Neuron (in vitro differentiated cells): ENCODE measurements at regions not wholly inside any gene's neighbourhood (a gene's known extent, or its start where the extent isn't known, plus 50 kb on each side); places are given as distances from the start of the nearest gene placed in this dataset.
"Not testable (repeated sequence)": the region's sequence is repeated elsewhere in the genome, so short reads cannot be mapped to it uniquely, and the experiment has no call there.

Source experiments
- H2AFZ ChIP-seq: one replicate; pipeline ENCODE4 v1.6.1; 2013; ENCODE audit warnings: low read depth, mild to moderate bottlenecking, inconsistent platforms, low read length, moderate library complexity
- H3K27me3 ChIP-seq: one replicate; pipeline ENCODE4 v1.6.1; 2013; ENCODE audit warnings: low read length; ENCODE audit not compliant: insufficient read depth
- H3K36me3 ChIP-seq: one replicate; pipeline ENCODE4 v1.6.1; 2013; ENCODE audit warnings: low read length; ENCODE audit not compliant: insufficient read depth
- H3K4me1 ChIP-seq: one replicate; pipeline ENCODE4 v1.6.1; 2013; ENCODE audit warnings: low read length; ENCODE audit not compliant: insufficient read depth
- H3K4me3 ChIP-seq: 2 replicates; pipeline ENCODE4 v1.5.1; 2013; ENCODE audit warnings: mild to moderate bottlenecking, low read length, moderate library complexity
- H3K9me3 ChIP-seq: one replicate; pipeline ENCODE4 v1.6.1; 2013; ENCODE audit warnings: low read length

GRCh38 chr1:221559911-221560310 is 182.0 kb downstream of the DUSP10 start:
- Histone ChIP-seq H3K27me3 (no peaks in the 10 kb centered on the region), H3K4me1 (no peaks in the 10 kb centered on the region), H3K9me3 (no peaks in the 10 kb centered on the region), H3K36me3 (no peaks in the 10 kb centered on the region), H2AFZ (no peak overlapping the region), H3K4me3 (no peak overlapping the region)

- Histone ChIP-seq H3K27me3 (no peaks in the 10 kb centered on the region), H3K36me3 (no peaks in the 10 kb centered on the region), H3K9me3 (no peaks in the 10 kb centered on the region), H3K4me1 (no peaks in the 10 kb centered on the region), H3K4me3 (no peak overlapping the region), H2AFZ (no peak overlapping the region)
Measured at GRCh38 chr1:221562542-221563475, 179.1 kb downstream of the DUSP10 start.

- H3K4me3 ChIP-seq: no peak overlapping the region
- H3K4me1 ChIP-seq: no peaks in the 10 kb centered on the region
- H3K36me3 ChIP-seq: no peaks in the 10 kb centered on the region
- H2AFZ ChIP-seq: no peak overlapping the region
- no peaks in the 10 kb centered on the region for H3K27me3 ChIP-seq
- H3K9me3 ChIP-seq: no peaks in the 10 kb centered on the region
Measured at GRCh38 chr1:221563476-221563921, 178.4 kb downstream of the DUSP10 start.

GRCh38 chr1:221564891-221565290 is 177.0 kb downstream of the DUSP10 start:
- Histone ChIP-seq H3K27me3 (no peaks in the 10 kb centered on the region), H3K4me3 (no peak overlapping the region), H3K36me3 (no peaks in the 10 kb centered on the region), H2AFZ (no peak overlapping the region), H3K4me1 (no peaks in the 10 kb centered on the region), H3K9me3 (no peaks in the 10 kb centered on the region)

- Histone ChIP-seq H3K27me3 (no peaks in the 10 kb centered on the region), H3K36me3 (no peaks in the 10 kb centered on the region), H3K4me3 (no peak overlapping the region), H3K4me1 (no peaks in the 10 kb centered on the region), H2AFZ (no peak overlapping the region), H3K9me3 (no peaks in the 10 kb centered on the region)
Measured at GRCh38 chr1:221565711-221566110, 176.2 kb downstream of the DUSP10 start.

GRCh38 chr1:221567859-221568507 is 173.9 kb downstream of the DUSP10 start:
- Histone ChIP-seq H3K4me1 (no peaks in the 10 kb centered on the region), H2AFZ (no peak overlapping the region), H3K36me3 (no peaks in the 10 kb centered on the region), H3K27me3 (no peaks in the 10 kb centered on the region), H3K9me3 (no peaks in the 10 kb centered on the region), H3K4me3 (no peak overlapping the region)

- H3K27me3 ChIP-seq: no peaks in the 10 kb centered on the region
Measured at GRCh38 chr1:221573756-221574155, 168.1 kb downstream of the DUSP10 start.

GRCh38 chr1:221574529-221574928 is 167.4 kb downstream of the DUSP10 start:
- no peaks in the 10 kb centered on the region for H3K27me3 ChIP-seq
- H3K9me3 ChIP-seq: no peaks in the 10 kb centered on the region
- H3K4me3 ChIP-seq: no peak overlapping the region
- no peak overlapping the region for H2AFZ ChIP-seq
- H3K36me3 ChIP-seq: no peaks in the 10 kb centered on the region
- no peaks in the 10 kb centered on the region for H3K4me1 ChIP-seq

More at GRCh38 chr1:221573756-221574155, 168.1 kb downstream of the DUSP10 start:
- no peaks in the 10 kb centered on the region for H3K4me1 ChIP-seq
- no peak overlapping the region for H2AFZ ChIP-seq
- no peaks in the 10 kb centered on the region for H3K9me3 ChIP-seq
- no peak overlapping the region for H3K4me3 ChIP-seq
- no peaks in the 10 kb centered on the region for H3K36me3 ChIP-seq

GRCh38 chr1:221575605-221576004 is 166.3 kb downstream of the DUSP10 start:
- no peaks in the 10 kb centered on the region for H3K4me1 ChIP-seq

GRCh38 chr1:221576268-221576667 is 165.6 kb downstream of the DUSP10 start:
- no peak overlapping the region for H2AFZ ChIP-seq
- H3K4me3 ChIP-seq: no peak overlapping the region
- H3K4me1 ChIP-seq: no peaks in the 10 kb centered on the region
- H3K27me3 ChIP-seq: no peaks in the 10 kb centered on the region
- H3K9me3 ChIP-seq: no peaks in the 10 kb centered on the region
- H3K36me3 ChIP-seq: no peaks in the 10 kb centered on the region

More at GRCh38 chr1:221575605-221576004, 166.3 kb downstream of the DUSP10 start:
- Histone ChIP-seq H3K9me3 (no peaks in the 10 kb centered on the region), H3K36me3 (no peaks in the 10 kb centered on the region), H3K27me3 (no peaks in the 10 kb centered on the region), H2AFZ (no peak overlapping the region), H3K4me3 (no peak overlapping the region)

GRCh38 chr1:221583465-221583864 is 158.4 kb downstream of the DUSP10 start:
- no peak overlapping the region for H2AFZ ChIP-seq
- H3K9me3 ChIP-seq: no peaks in the 10 kb centered on the region
- H3K4me1 ChIP-seq: no peaks in the 10 kb centered on the region
- no peaks in the 10 kb centered on the region for H3K36me3 ChIP-seq
- no peaks in the 10 kb centered on the region for H3K27me3 ChIP-seq
- H3K4me3 ChIP-seq: no peak overlapping the region

- not testable (repeated sequence) for H3K4me3 ChIP-seq, H3K4me1 ChIP-seq, H3K27me3 ChIP-seq, H2AFZ ChIP-seq, H3K36me3 ChIP-seq, H3K9me3 ChIP-seq
Measured at GRCh38 chr1:221587013-221587412, 154.9 kb downstream of the DUSP10 start.

- H2AFZ ChIP-seq, H3K9me3 ChIP-seq, H3K27me3 ChIP-seq, H3K4me1 ChIP-seq, H3K36me3 ChIP-seq, H3K4me3 ChIP-seq: not testable (repeated sequence)
Measured at GRCh38 chr1:221591250-221591649, 150.6 kb downstream of the DUSP10 start.
